NT2/D1 (cell line): ENCODE measurements at regions not wholly inside any gene's neighbourhood (a gene's known extent, or its start where the extent isn't known, plus 50 kb on each side); places are given as distances from the start of the nearest gene placed in this dataset.

ENCODE experiments used
- SUZ12 ChIP-seq: IDR thresholded peaks from 2 replicates; pipeline ENCODE4 v1.6.1; 2011; ENCODE audit not compliant: insufficient read length, insufficient read depth; ENCODE audit errors: extremely low read depth
- YY1 ChIP-seq: IDR thresholded peaks from 2 replicates; pipeline ENCODE4 v1.6.1; 2011; ENCODE audit not compliant: insufficient read length, insufficient read depth
- ZNF274 ChIP-seq: IDR thresholded peaks from 2 replicates; pipeline ENCODE4 v1.6.1; 2011; ENCODE audit warnings: mild to moderate bottlenecking, low read depth, low read length

GRCh38 chr6:21935142-21935541, 341.6 kb downstream of the SOX4 start:
- TF ChIP-seq YY1 = no peak
- TF ChIP-seq ZNF274 = no peak
- no peak for TF ChIP-seq SUZ12
